ENCODE measurements at regions not wholly inside any gene's neighbourhood (a gene's known extent, or its start where the extent isn't known, plus 50 kb on each side); places are given as distances from the start of the nearest gene placed in this dataset.

DNA sequence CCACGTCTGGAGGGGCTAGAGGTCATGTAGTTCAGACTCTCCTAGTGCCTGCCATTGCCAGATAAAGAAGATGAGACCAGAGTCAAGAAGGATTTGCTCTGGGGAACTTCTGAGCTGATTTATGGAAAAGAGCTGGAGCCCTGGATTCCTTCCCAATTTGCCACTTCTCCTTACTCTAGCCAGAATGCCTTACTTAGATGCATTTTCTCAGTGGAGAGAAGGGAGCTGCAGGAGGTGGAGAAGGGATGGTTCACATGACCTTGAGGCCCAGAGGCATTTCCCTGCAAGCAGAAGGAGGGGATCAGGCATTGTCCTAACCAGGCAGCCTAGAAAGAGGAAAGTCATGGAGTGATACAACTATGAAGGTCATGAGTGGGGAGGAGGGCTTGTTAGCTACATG, 122.2 kb downstream of the UNC5CL start:
- DNase-seq = no peak
- Mint-ChIP-seq H3K9me3 (no peaks in the 10 kb centered on the region), H3K4me3 (no peak overlapping the region), H3K36me3 (ENCODE audit: low read depth) (no peaks in the 10 kb centered on the region), H3K4me1 (peaks cover 22% of the 10 kb centered on the region), H3K27ac (no peak overlapping the region), H3K27me3 (ENCODE audit: insufficient read depth) (peaks cover 26% of the 10 kb centered on the region)
- Histone ChIP-seq H3K27me3 (ENCODE audit: control insufficient read depth, insufficient read depth, low read length, poor library complexity, severe bottlenecking) (no peaks in the 10 kb centered on the region), H3K9ac (ENCODE audit: extremely low read depth, low read length, poor library complexity, severe bottlenecking) (no peak overlapping the region), H3K36me3 (ENCODE audit: control insufficient read depth, insufficient read depth, low read length) (no peaks in the 10 kb centered on the region), H3K9me3 (ENCODE audit: control insufficient read depth, low read length) (no peaks in the 10 kb centered on the region), H3K27ac (ENCODE audit: low read depth, low read length) (no peak overlapping the region), H3K4me1 (ENCODE audit: control insufficient read depth, insufficient read depth, low read length) (no peaks in the 10 kb centered on the region), H3K4me3 (ENCODE audit: low read length) (no peak overlapping the region)
- WGBS, 2 experiments (ENCODE audit: insufficient coverage in 1 of 2, insufficient read length in 1 of 2) = 86 to 100% methylated on average over 1 of the region's 1 CpG
- TF ChIP-seq, protein P1, sequence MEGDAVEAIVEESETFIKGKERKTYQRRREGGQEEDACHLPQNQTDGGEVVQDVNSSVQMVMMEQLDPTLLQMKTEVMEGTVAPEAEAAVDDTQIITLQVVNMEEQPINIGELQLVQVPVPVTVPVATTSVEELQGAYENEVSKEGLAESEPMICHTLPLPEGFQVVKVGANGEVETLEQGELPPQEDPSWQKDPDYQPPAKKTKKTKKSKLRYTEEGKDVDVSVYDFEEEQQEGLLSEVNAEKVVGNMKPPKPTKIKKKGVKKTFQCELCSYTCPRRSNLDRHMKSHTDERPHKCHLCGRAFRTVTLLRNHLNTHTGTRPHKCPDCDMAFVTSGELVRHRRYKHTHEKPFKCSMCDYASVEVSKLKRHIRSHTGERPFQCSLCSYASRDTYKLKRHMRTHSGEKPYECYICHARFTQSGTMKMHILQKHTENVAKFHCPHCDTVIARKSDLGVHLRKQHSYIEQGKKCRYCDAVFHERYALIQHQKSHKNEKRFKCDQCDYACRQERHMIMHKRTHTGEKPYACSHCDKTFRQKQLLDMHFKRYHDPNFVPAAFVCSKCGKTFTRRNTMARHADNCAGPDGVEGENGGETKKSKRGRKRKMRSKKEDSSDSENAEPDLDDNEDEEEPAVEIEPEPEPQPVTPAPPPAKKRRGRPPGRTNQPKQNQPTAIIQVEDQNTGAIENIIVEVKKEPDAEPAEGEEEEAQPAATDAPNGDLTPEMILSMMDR (conservative IDR thresholded peaks at IDR 0.05) = no peak

DNA sequence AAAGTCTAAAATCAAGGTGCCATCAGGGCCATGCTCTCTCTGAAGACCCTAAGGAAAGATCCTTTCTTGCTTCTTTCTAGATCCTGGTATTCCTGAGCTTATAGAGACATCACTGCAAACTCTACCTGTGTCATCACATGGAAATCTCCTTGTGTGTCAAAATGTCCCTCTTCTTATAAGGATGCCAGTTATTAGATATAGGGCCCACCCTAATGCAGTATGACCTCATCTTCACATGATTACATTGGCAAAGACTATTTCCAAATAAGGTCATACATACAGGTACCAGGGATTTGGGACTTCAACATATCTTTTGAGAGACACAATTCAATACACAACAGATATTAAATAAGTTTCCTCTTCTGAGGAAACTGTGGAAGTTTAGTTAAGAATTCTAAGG, 123.9 kb downstream of the UNC5CL start:
- no peak for DNase-seq
- Histone ChIP-seq H3K9ac (ENCODE audit: extremely low read depth, low read length, poor library complexity, severe bottlenecking) (no peak overlapping the region), H3K4me1 (ENCODE audit: control insufficient read depth, insufficient read depth, low read length) (no peaks in the 10 kb centered on the region), H3K27me3 (ENCODE audit: control insufficient read depth, insufficient read depth, low read length, poor library complexity, severe bottlenecking) (no peaks in the 10 kb centered on the region), H3K27ac (ENCODE audit: low read depth, low read length) (no peak overlapping the region), H3K4me3 (ENCODE audit: low read length) (no peak overlapping the region), H3K9me3 (ENCODE audit: control insufficient read depth, low read length) (no peaks in the 10 kb centered on the region), H3K36me3 (ENCODE audit: control insufficient read depth, insufficient read depth, low read length) (no peaks in the 10 kb centered on the region)
- H3K9me3 Mint-ChIP-seq = no peaks in the 10 kb centered on the region
- TF ChIP-seq, protein P1 (conservative IDR thresholded peaks at IDR 0.05) = no peak
- H3K36me3 Mint-ChIP-seq (ENCODE audit: low read depth) = no peaks in the 10 kb centered on the region
- H3K27ac Mint-ChIP-seq = no peak overlapping the region
- H3K4me1 Mint-ChIP-seq = peaks cover 19% of the 10 kb centered on the region
- peaks cover 24% of the 10 kb centered on the region for H3K27me3 Mint-ChIP-seq (ENCODE audit: insufficient read depth)
- H3K4me3 Mint-ChIP-seq = no peak overlapping the region

DNA sequence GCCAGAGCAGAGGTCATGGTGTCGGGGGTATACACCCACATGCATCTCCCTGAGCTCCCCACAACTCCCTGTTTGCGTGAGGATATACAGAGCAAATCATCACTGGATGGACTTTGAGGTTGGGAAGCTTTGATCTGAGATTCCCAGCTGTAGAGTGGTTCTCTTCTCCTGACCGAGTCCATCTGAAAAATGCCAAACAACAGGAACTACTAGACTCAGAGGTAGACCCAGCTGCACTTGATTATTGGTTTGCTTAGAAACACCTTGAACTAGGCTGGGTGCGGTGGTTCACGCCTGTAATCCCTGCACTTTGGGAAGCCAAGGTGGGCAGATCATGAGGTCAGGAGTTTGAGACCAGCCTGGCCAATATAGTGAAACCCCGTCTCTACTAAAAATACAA, 125.0 kb downstream of the UNC5CL start:
- Histone ChIP-seq H3K27ac (ENCODE audit: low read depth, low read length) (no peak overlapping the region), H3K9ac (ENCODE audit: extremely low read depth, low read length, poor library complexity, severe bottlenecking) (no peak overlapping the region), H3K4me3 (ENCODE audit: low read length) (no peak overlapping the region), H3K27me3 (ENCODE audit: control insufficient read depth, insufficient read depth, low read length, poor library complexity, severe bottlenecking) (no peaks in the 10 kb centered on the region), H3K36me3 (ENCODE audit: control insufficient read depth, insufficient read depth, low read length) (no peaks in the 10 kb centered on the region), H3K9me3 (ENCODE audit: control insufficient read depth, low read length) (no peaks in the 10 kb centered on the region), H3K4me1 (ENCODE audit: control insufficient read depth, insufficient read depth, low read length) (no peaks in the 10 kb centered on the region)
- Mint-ChIP-seq H3K9me3 (no peaks in the 10 kb centered on the region), H3K27me3 (ENCODE audit: insufficient read depth) (peaks cover 21% of the 10 kb centered on the region), H3K27ac (no peak overlapping the region), H3K4me3 (no peak overlapping the region), H3K36me3 (ENCODE audit: low read depth) (no peaks in the 10 kb centered on the region), H3K4me1 (peaks cover 14% of the 10 kb centered on the region)
- no peak for DNase-seq
- WGBS, 2 experiments (ENCODE audit: insufficient coverage in 1 of 2, insufficient read length in 1 of 2) = 91 to 92% methylated on average over 2 to 6 of the region's 6 CpGs
- TF ChIP-seq, protein P1 (conservative IDR thresholded peaks at IDR 0.05) = no peak
